HT-29 (cell line): ENCODE measurements at regions not wholly inside any gene's neighbourhood (a gene's known extent, or its start where the extent isn't known, plus 50 kb on each side); places are given as distances from the start of the nearest gene placed in this dataset.
"Not testable (repeated sequence)": the region's sequence is repeated elsewhere in the genome, so short reads cannot be mapped to it uniquely, and the experiment has no call there.

Experiments
- DNase-seq: peaks from one replicate; pipeline ENCODE4 v3.0.0-alpha.2; 2015; ENCODE audit warnings: low spot score

- DNase-seq: no peak
Measured at GRCh38 chr4:177947607-177948006, 505.4 kb upstream of the AGA start.

DNA sequence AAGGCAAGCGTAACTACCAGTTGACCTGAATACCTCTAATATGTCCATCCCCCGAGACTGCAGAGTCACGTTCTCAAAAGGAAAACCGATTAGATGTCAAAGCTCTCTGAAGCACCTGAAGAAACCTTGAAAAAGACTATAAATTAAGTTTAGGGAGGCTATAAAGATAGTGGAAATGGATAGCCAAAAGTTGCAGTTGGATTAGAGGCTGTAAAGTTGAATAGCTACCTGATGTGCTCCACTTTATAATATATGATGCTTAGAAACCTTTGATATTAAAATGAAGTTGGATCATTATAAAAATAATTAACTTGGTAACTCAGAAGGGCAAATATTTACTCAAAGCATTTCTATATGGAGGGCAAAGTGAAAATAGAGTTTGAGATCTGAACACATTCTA, 506.6 kb upstream of the AGA start:
- no peak for DNase-seq

DNA sequence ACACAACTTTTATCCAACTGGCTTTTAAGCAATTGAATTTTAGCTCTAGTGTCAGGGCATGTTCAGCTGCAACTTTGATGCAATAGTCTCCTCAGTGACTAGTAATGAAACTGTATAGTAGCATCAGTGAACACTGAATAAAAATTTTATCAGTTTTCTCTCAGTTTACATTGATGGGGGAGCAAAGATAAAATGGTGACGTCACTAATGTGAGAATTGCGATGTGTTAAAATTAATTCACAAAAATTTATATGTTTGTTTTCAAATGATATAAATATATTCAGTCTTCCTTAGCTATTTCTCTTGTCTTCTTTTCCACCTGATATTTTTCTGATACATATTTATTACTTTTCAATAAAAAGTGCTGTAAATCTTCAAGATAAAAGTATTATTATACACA, 508.8 kb upstream of the AGA start:
- DNase-seq: no peak

DNA sequence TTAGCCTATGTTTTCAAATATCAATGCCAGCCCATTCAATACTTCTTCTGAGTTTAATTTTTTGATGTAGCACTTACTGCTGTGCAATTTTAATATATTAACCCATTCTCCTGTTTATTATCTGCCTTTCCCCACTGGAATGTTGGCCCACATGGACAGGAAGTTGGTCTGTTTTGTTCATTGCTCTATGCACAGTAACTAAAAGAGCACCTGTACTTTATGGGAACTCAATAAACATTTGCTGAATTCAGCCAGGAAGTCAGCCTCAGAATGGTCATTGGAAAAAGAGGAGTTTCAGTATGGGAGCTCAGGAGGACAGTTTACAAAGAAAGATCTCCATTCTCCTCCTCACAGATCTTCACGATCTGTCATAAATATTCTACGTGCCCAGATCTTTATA, 510.5 kb upstream of the AGA start:
- no peak for DNase-seq

- DNase-seq: no peak
Measured at GRCh38 chr4:177957596-177958360, 515.5 kb upstream of the AGA start.

GRCh38 chr4:177960566-177960965, 518.3 kb upstream of the AGA start:
- no peak for DNase-seq

GRCh38 chr4:177961761-177962380, 519.6 kb upstream of the AGA start:
- no peak for DNase-seq

DNA sequence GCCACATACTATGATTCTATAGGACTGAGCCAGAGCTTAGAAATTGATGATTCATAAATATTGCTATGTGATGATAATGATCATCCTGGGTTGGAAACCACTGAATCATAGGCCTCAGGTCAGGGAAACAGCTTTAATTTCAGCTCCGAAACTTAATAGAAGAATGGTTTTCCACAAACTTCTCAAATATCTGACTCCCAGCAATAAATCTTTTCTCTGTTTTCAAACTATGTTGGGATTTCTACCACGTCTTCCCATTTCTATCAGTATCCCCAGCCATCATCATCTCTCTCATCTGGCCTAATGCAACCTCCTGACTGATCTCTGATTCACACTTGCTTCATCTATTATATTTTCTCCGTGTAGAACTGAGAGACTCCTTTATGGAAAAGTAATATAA, 521.8 kb upstream of the AGA start:
- DNase-seq: no peak

- DNase-seq: no peak
Measured at GRCh38 chr4:177964693-177965168, 522.5 kb upstream of the AGA start.

DNA sequence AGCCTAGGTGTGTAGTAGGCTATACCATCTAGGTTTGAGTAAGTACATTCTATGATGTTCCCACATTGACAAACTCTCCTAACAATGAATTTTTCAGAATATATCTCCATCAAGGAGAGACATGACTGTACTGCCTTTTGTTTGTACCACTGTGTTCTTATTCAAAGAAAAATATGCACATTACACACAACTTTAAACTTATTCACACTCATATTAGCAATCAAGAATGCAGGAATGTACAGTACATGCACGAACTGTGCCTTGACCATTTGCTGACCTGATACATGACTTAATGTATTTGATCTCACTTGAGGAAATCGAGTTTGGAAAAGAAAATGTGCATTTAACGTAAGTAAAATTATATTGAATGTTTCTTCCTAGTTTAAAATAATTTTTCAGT, 525.1 kb upstream of the AGA start:
- no peak for DNase-seq

DNA sequence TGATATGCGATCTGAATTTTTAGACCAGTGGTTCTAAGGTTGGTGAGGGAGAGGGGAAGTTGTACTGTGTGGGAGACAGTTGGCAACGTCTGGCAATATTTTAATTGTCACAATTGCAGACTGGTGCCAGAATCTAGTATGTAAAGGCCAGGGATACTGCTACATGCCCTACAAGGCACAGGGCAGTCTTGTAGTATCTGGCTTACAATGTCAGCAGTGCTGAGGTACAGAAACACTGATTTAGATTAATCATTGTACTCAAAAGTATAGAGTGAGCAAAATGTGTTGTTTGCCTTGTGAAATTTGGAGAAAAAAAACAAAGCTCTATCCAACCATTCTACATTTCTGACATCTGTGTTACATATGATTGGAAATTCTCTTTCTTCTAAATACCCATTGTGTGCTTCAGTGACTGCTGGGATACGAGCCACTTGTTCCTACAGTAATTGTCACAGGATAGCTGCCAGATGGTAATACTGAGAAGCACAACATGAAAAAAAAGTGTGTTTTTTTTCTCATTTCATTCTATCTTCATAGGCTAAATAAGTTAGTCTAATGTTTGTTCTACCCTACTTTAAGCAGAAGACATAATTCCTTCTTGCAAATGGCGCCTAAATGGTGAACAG, 526.7 kb upstream of the AGA start:
- DNase-seq: no peak

DNA sequence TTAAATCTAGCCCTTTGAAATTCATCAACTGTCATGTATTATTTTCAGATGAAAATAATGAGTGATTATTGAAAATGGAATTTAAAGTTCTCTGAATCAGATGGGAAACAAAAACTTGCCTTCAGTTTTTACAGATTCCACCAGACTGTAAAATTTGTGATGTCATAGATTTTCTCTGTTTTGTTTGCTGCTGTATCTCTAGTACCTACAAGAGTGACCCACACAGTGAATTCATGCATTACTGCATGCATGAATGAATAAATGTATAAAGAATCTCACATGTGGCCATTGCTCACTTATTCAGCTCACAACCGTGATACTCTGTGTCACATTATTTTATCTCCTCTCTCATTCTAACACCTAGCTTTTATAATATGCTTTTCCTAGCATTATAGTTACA, 532.2 kb upstream of the AGA start:
- DNase-seq: no peak

DNA sequence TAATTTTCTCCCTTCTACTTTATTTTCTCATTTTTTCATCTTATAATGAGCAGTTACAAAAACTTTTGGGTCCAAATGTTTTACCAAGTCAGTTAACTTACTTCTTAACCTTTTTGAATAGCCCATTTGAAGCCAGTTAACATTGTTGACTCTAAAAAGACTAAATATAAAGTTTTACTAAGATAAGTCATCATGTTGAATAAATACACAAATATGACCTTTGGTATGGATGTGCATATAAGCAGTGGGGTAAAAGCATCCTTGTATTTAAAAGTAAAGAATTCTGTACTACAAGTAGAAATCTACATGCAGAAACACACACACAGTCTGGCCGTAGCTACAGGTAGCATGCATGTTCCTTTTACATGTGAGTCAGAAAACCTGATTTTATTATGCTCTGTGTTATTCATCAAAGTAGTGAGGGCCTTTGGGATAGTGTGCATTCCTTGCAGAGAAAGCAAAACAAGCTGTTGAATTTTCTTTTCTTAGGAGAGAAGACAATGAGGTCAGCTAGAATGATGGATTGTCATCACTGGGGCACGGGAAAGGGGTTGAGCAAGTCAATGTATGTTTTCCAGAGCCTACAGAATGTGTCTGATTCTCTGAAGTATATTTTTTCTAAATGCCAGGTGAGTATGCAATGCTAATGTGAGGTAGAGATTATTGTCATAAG, 533.2 kb upstream of the AGA start:
- DNase-seq: no peak

DNA sequence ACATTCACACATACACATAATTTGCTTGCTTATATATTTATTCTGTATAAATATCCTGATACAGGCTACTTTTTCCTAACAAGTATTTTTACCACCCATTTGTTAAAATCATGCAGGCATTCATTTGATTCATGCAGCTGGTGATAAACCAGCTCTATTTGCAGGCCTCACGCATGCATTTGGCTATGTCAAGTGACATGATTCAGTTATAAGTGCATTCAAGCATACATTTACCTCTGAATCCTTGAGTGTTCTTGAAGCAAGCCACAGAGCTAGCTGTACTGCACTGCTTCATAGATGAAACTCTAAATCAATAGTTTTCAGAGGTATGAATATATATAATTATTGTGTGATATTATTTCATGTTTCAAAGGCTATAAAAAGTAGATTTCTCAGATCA, 544.0 kb upstream of the AGA start:
- no peak for DNase-seq

DNA sequence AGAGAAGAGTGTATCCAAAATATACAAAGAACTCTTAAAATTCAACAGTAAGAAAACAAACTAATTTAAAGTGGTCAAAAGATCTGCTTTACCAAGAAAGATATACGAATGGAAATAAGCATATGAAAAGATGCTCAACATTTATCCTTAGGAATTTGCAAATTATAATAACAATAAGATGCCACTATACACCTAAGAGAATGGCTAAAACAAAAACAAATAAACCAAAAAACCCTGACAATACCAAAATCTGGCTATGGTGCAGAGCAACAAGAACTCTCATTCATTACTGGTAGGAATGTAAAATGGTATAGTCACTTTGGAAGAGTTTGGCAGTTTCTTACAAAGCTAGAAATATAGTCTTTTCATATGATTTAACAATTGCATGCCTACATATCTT, 545.7 kb upstream of the AGA start:
- no peak for DNase-seq

DNA sequence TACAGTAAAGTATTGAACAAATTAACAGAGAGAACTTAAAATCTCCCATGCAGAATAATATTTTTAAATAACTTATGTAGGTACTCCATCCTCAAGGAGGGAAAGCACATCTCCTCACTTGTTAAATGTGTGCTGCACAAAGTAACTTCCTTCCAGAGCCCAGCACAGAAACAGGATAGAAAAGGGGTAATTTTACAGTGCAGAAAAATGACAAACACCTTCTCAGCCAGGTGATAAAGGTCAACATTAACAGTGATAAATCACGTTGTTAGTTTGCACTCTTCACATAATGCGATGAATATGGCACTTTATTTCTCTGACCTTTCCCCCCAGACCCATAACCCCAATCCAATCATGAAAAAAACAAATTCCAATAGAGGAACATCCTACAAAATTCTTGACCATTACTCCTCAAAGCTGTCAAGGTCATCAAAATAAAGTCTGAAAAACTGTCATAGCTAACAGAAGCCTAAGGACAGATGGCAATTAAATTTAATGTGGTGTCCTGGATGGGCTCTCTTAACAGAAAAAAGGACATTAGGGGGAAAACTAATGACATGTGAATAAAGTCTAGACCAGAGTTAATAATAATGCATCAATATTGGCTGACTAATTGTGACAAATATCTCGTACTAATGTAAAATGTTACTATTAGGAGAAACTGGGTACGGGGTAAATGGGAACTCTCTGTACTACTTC, 547.4 kb upstream of the AGA start:
- DNase-seq: no peak

DNA sequence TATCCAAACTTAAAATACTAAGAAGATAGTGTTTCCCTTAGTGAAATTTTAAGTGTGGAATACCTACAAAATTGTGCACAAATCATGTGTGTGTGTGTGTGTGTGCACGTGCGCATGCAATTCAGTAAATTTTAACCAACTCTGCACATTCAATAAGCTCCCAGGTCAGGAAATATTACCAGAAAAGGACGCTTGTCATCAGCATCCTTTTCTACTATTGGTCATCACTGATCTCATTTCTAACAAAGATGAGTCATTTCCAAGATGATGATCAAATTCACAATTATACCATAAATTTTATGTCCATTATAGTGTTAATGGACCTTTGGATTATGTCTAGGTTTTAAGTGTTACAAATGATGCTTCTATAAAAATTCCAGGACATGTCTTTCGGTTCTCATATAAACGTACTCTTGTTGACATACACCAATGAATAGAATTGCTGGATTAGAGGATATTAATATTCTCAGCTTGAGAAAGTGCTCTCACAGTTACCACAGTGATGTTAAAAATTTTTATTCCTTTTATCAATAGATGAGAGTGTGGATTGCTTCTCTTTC, 560.9 kb upstream of the AGA start:
- no peak for DNase-seq

DNA sequence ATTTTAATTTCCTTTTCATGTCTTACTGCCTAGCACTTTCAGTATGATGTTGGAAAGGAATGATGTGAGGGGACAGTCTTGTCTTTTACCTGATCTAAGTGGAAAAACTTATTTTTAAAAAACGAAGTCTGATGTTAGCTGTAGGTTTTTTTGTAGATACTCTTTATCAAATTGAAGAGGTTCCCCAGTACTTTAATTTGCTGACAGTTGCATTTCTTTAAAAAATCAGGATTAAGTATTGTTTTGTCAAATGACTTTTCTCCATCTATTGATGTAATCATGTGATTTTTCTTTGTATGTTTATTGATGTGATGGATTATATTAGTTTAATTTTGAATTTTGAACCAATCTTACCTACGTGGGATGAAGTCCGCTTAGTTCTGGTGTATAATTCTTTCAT, 568.4 kb upstream of the AGA start:
- DNase-seq: no peak

GRCh38 chr4:178015046-178015445, 572.8 kb upstream of the AGA start:
- not testable (repeated sequence) for DNase-seq

GRCh38 chr4:178026999-178027398, 584.8 kb upstream of the AGA start:
- no peak for DNase-seq

GRCh38 chr4:178027796-178028195, 585.6 kb upstream of the AGA start:
- no peak for DNase-seq

GRCh38 chr4:178028481-178028880, 586.2 kb upstream of the AGA start:
- no peak for DNase-seq
